H1 (cell line): ENCODE measurements at regions not wholly inside any gene's neighbourhood (a gene's known extent, or its start where the extent isn't known, plus 50 kb on each side); places are given as distances from the start of the nearest gene placed in this dataset.
A peak's percentile ranks its signal among the peaks of the same experiment; 100 is the strongest.

Experiments used
- CTCF ChIA-PET: fragments of 300-600 bp; sonication (Branson Sonifier 250); formaldehyde crosslinking; loops from one replicate; lab custom pipeline; 2021; ENCODE audit not compliant: partially characterized antibody; lab: Charles Lee
- POLR2A ChIA-PET: fragments of 300-600 bp; sonication (Branson Sonifier 250); formaldehyde crosslinking; loops from one replicate; lab custom pipeline; 2021; ENCODE audit warnings: inconsistent platforms; ENCODE audit not compliant: partially characterized antibody; lab: Charles Lee
- DNase-seq, 2 experiments: peaks; one replicate each; pipeline versions ENCODE4 v3.0.0 to v3.0.0-alpha.2; 2010 to 2022; ENCODE audit warnings: low spot score in 2 of 2, low read depth in 1 of 2, mixed read lengths in 1 of 2
- FAIRE-seq: peaks from 2 replicates; lab custom pipeline; 2011; peaks lifted over from hg19 to GRCh38; lab: Jason Lieb, UNC
- H2AFZ ChIP-seq: 2 replicates; pipeline ENCODE4 v1.8.1; 2012; ENCODE audit warnings: low read length, inconsistent platforms
- H2AK5ac ChIP-seq: 2 replicates; pipeline ENCODE4 v1.6.1; 2013; ENCODE audit warnings: low read depth, low read length
- H2BK120ac ChIP-seq: replicated peaks from 2 replicates; pipeline ENCODE3; 2013; ENCODE audit warnings: low read depth, low read length, inconsistent platforms
- H2BK12ac ChIP-seq: 2 replicates; pipeline ENCODE4 v1.6.1; 2013; ENCODE audit warnings: low read depth, low read length
- H2BK15ac ChIP-seq: 2 replicates; pipeline ENCODE4 v1.6.1; 2013; ENCODE audit warnings: low read length
- H2BK20ac ChIP-seq: 2 replicates; pipeline ENCODE4 v1.6.1; 2013; ENCODE audit warnings: low read length
- H2BK5ac ChIP-seq: 2 replicates; pipeline ENCODE4 v1.6.1; 2013; ENCODE audit warnings: low read depth, low read length
- H3K14ac ChIP-seq: 2 replicates; pipeline ENCODE4 v1.6.1; 2013; ENCODE audit warnings: inconsistent platforms; ENCODE audit not compliant: insufficient read length
- H3K18ac ChIP-seq: 2 replicates; pipeline ENCODE4 v1.6.1; 2013; ENCODE audit warnings: low read length; ENCODE audit errors: extremely low read depth
- H3K23ac ChIP-seq: 2 replicates; pipeline ENCODE4 v1.6.1; 2013; ENCODE audit warnings: inconsistent platforms; ENCODE audit not compliant: insufficient read length
- H3K23me2 ChIP-seq: 2 replicates; pipeline ENCODE4 v1.6.1; 2013; ENCODE audit warnings: low read depth, low read length
- H3K27ac ChIP-seq: 2 replicates; pipeline ENCODE4 v1.6.1; 2011; ENCODE audit warnings: low read depth, low read length, inconsistent platforms
- H3K27me3 ChIP-seq, 4 experiments: replicated peaks in 1 of 4; 1 replicate in 1 of 4; 2 replicates in 3 of 4; pipeline versions ENCODE4 v1.6.1 to v1.8.1; 2011 to 2013; ENCODE audit warnings: low read length in 3 of 4, mild to moderate bottlenecking in 3 of 4, inconsistent platforms in 2 of 4, mixed read lengths in 2 of 4, moderate library complexity in 1 of 4; ENCODE audit not compliant: control insufficient read depth in 3 of 4, insufficient read depth in 3 of 4; ENCODE audit errors: extremely low read depth in 1 of 4
- H3K36me3 ChIP-seq, 4 experiments: 2 replicates each; pipeline versions ENCODE4 v1.6.1 to v1.8.1; 2011 to 2013; ENCODE audit warnings: mild to moderate bottlenecking in 4 of 4, low read length in 3 of 4, moderate library complexity in 2 of 4, control low read depth in 1 of 4, inconsistent platforms in 1 of 4; ENCODE audit not compliant: insufficient read depth in 4 of 4, control insufficient read depth in 2 of 4
- H3K4ac ChIP-seq: replicated peaks from 2 replicates; pipeline ENCODE3; 2013; ENCODE audit warnings: low read length, low read depth, mixed read lengths, inconsistent platforms; ENCODE audit not compliant: insufficient read length
- H3K4me1 ChIP-seq, 4 experiments: replicated peaks in 1 of 4; 1 replicate in 1 of 4; 2 replicates in 3 of 4; pipeline versions ENCODE4 v1.6.1 to v1.8.1; 2011 to 2013; ENCODE audit warnings: low read length in 3 of 4, inconsistent platforms in 2 of 4, mixed read lengths in 1 of 4; ENCODE audit not compliant: insufficient read depth in 4 of 4, control insufficient read depth in 3 of 4
- H3K4me2 ChIP-seq, 2 experiments: 2 replicates each; pipeline versions ENCODE4 v1.6.1 to v1.8.1; 2011 to 2013; ENCODE audit warnings: low read depth in 2 of 2, low read length in 2 of 2, control low read depth in 1 of 2, inconsistent platforms in 1 of 2, mild to moderate bottlenecking in 1 of 2; ENCODE audit not compliant: insufficient read depth in 1 of 2
- H3K4me3 ChIP-seq, 4 experiments: fragments of 200-600, 300-600 bp in 1 of 4; sonication (generic), shearing (Covaris generic), sonication (Bioruptor Twin) in 1 of 4; 2 replicates each; pipeline versions ENCODE4 v1.5.1 to v1.8.1; 2011 to 2016; ENCODE audit warnings: low read length in 4 of 4, low read depth in 3 of 4, control low read depth in 2 of 4, inconsistent platforms in 2 of 4, mild to moderate bottlenecking in 2 of 4, mixed read lengths in 1 of 4, moderate library complexity in 1 of 4; ENCODE audit not compliant: insufficient read depth in 2 of 4; ENCODE audit errors: extremely low read depth in 1 of 4
- H3K56ac ChIP-seq: replicated peaks from 2 replicates; pipeline ENCODE3; 2013; ENCODE audit warnings: low read depth, mild to moderate bottlenecking, mixed read lengths, low read length, inconsistent platforms; ENCODE audit not compliant: insufficient read length
- H3K79me1 ChIP-seq: 2 replicates; pipeline ENCODE4 v1.6.1; 2013; ENCODE audit warnings: low read depth, low read length, control low read depth
- H3K79me2 ChIP-seq, 2 experiments: 2 replicates each; pipeline versions ENCODE4 v1.6.1 to v1.8.1; 2012 to 2013; ENCODE audit warnings: low read length in 2 of 2, mild to moderate bottlenecking in 2 of 2, inconsistent platforms in 1 of 2; ENCODE audit not compliant: insufficient read depth in 2 of 2, control insufficient read depth in 1 of 2
- H3K9ac ChIP-seq, 4 experiments: replicated peaks in 1 of 4; 1 replicate in 1 of 4; 2 replicates in 3 of 4; pipeline versions ENCODE4 v1.6.1 to v1.8.1; 2011 to 2013; ENCODE audit warnings: low read depth in 3 of 4, low read length in 3 of 4, control low read depth in 2 of 4, mild to moderate bottlenecking in 2 of 4, moderate library complexity in 2 of 4, inconsistent platforms in 1 of 4; ENCODE audit errors: extremely low read depth in 1 of 4
- H3K9me3 ChIP-seq, 2 experiments: 2 replicates each; pipeline versions ENCODE4 v1.6.1 to v1.8.1; 2012 to 2013; ENCODE audit warnings: mild to moderate bottlenecking in 2 of 2, moderate library complexity in 2 of 2, control low read depth in 1 of 2, inconsistent platforms in 1 of 2, low read depth in 1 of 2, low read length in 1 of 2, mixed read lengths in 1 of 2; ENCODE audit not compliant: insufficient read depth in 2 of 2
- H4K20me1 ChIP-seq, 2 experiments: replicated peaks in 1 of 2; 2 replicates each; pipeline versions ENCODE3 to v1.8.1; 2011 to 2013; ENCODE audit warnings: inconsistent platforms in 2 of 2, low read length in 2 of 2, mild to moderate bottlenecking in 1 of 2; ENCODE audit not compliant: insufficient read depth in 2 of 2, control insufficient read depth in 1 of 2
- H4K5ac ChIP-seq: 2 replicates; pipeline ENCODE4 v1.6.1; 2013; ENCODE audit warnings: low read length, low read depth, mixed read lengths, inconsistent platforms; ENCODE audit not compliant: insufficient read length
- H4K8ac ChIP-seq: 2 replicates; pipeline ENCODE4 v1.8.0; 2013; ENCODE audit warnings: mild to moderate bottlenecking, moderate library complexity, low read length, inconsistent platforms; ENCODE audit not compliant: insufficient read depth; ENCODE audit errors: extremely low read depth
- H4K91ac ChIP-seq: replicated peaks from 2 replicates; pipeline ENCODE3; 2013; ENCODE audit warnings: low read length, mixed read lengths, inconsistent platforms; ENCODE audit not compliant: insufficient read length
- CBX5 ChIP-seq: fragments of 300-800, 300-1000 bp; sonication (generic); IDR thresholded peaks from 2 replicates; pipeline ENCODE4 v1.7.1; 2016; ENCODE audit warnings: antibody characterized with exemption, low read length, low read depth
- CBX8 ChIP-seq: fragments of 300-800, 300-1000 bp; sonication (generic); IDR thresholded peaks from 2 replicates; pipeline ENCODE4 v1.7.1; 2016; ENCODE audit warnings: low read depth, low read length, borderline replicate concordance
- CHD1 ChIP-seq: IDR thresholded peaks from 2 replicates; pipeline ENCODE4 v1.6.1; 2012; ENCODE audit warnings: low read depth, low read length, improper control_type of control experiment
- GABPA ChIP-seq: IDR thresholded peaks from 2 replicates; pipeline ENCODE4 v1.6.1; 2011; ENCODE audit warnings: mild to moderate bottlenecking, low read length, moderate library complexity, borderline replicate concordance; ENCODE audit not compliant: insufficient read depth
- GTF2F1 ChIP-seq: IDR thresholded peaks from 2 replicates; pipeline ENCODE4 v1.6.1; 2012; ENCODE audit warnings: low read depth, low read length, improper control_type of control experiment, borderline replicate concordance
- JUN ChIP-seq: IDR thresholded peaks from 2 replicates; pipeline ENCODE4 v1.6.1; 2011; ENCODE audit warnings: low read depth, mild to moderate bottlenecking, improper control_type of control experiment, low read length
- NANOG ChIP-seq: IDR thresholded peaks from 2 replicates; pipeline ENCODE4 v1.6.1; 2011; ENCODE audit warnings: low read length, low read depth, mild to moderate bottlenecking, inconsistent platforms; ENCODE audit not compliant: insufficient read depth, poor library complexity, severe bottlenecking
- PHF8 ChIP-seq: fragments of 200-600 bp; sonication (generic); conservative IDR thresholded peaks from 2 replicates; pipeline ENCODE4 v1.7.1; 2012; ENCODE audit warnings: low read depth, mild to moderate bottlenecking, inconsistent platforms, low read length, moderate library complexity
- POLR2AphosphoS5 ChIP-seq: IDR thresholded peaks from 2 replicates; pipeline ENCODE4 v1.6.1; 2011; ENCODE audit warnings: low read depth, low read length
- RXRA ChIP-seq: IDR thresholded peaks from 2 replicates; pipeline ENCODE4 v1.6.1; 2011; ENCODE audit warnings: low read depth, mild to moderate bottlenecking, low read length, moderate library complexity; ENCODE audit not compliant: insufficient read depth
- TAF1 ChIP-seq: IDR thresholded peaks from 2 replicates; pipeline ENCODE4 v1.6.1; 2011; ENCODE audit warnings: mild to moderate bottlenecking, low read depth, low read length
- TBP ChIP-seq: IDR thresholded peaks from 2 replicates; pipeline ENCODE4 v1.6.1; 2011; ENCODE audit warnings: low read depth, low read length, improper control_type of control experiment
- ZNF274 ChIP-seq: IDR thresholded peaks from 2 replicates; pipeline ENCODE4 v1.7.0; 2012; ENCODE audit warnings: low read length, borderline replicate concordance; ENCODE audit errors: extremely low read depth
- WGBS, 2 experiments: shearing (Covaris generic) in 1 of 2; methylation state at CpG; one replicate each; pipeline versions ENCODE4 v1.1.6 to v1.1.7; 2013 to 2015; ENCODE audit warnings: low lambda C conversion rate in 2 of 2, mixed read lengths in 2 of 2, inconsistent platforms in 1 of 2, low coverage in 1 of 2, missing lambda C conversion rate in 1 of 2; ENCODE audit not compliant: insufficient replicate concordance in 2 of 2, insufficient coverage in 1 of 2, insufficient read length in 1 of 2; ENCODE audit errors: extremely low coverage in 1 of 2, missing lambda C conversion rate in 1 of 2; 5-methylcytosine and 5-hydroxymethylcytosine counted together
- TF ChIP-seq, protein P1 (sequence below): IDR thresholded peaks from 2 replicates; pipeline ENCODE4 v1.6.1; 2011; ENCODE audit warnings: low read length, improper control_type of control experiment

DNA sequence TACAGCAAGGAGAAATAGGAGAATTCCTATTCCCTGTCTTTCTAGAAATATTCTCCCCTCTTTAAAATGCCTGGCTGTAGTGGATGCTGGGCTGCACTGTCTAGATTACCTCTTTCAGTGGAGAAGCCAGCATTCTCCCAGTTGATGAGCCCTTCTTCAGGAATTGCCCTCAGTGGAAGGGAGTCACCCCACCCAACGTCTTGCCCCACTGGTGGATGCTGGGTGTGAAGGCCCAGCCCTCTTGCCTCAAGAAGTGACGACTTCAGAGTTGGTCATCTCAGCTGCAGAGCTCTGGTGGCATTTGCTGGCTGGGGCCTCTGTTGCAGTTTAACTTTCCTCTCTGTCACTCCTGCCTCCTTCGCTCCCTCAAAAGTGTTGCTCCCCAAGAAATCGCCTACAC is 248.2 kb downstream of the ATG4C start:
- 84% methylated on average over 4 of the region's 4 CpGs; no CpG with 5 or more reads in 1 of the 2 experiments for WGBS, 2 experiments
- Histone ChIP-seq H2AFZ (no peak overlapping the region), H4K5ac (no peak overlapping the region), H3K18ac (no peak overlapping the region), H3K4ac (no peak overlapping the region), H3K4me2 (no peak overlapping the region), H3K27me3 (no peaks in the 10 kb centered on the region), H2BK12ac (no peak overlapping the region; the same call in 1 of the 2 replicates), H2AK5ac (no peak overlapping the region), H3K23me2 (no peaks in the 10 kb centered on the region), H3K9ac (no peak overlapping the region), H4K8ac (no peak overlapping the region), H3K4me3 (no peak overlapping the region), H3K9me3 (0 out of 4 replicates have a peak, but pooled peaks cover 0 to 3% of the 10 kb centered on the region in 2 experiments), H3K79me1 (no peaks in the 10 kb centered on the region), H2BK15ac (no peak overlapping the region), H2BK5ac (no peak overlapping the region), H3K56ac (no peak overlapping the region), H3K4me1 (no peaks in the 10 kb centered on the region), H3K14ac (no peak overlapping the region), H2BK120ac (peak overlapping the region; percentile 31), H4K20me1 (no peaks in the 10 kb centered on the region), H2BK20ac (no peak overlapping the region), H3K36me3 (no peaks in the 10 kb centered on the region), H3K27ac (no peak overlapping the region), H3K79me2 (no peaks in the 10 kb centered on the region), H3K23ac (no peak overlapping the region), H4K91ac (no peak overlapping the region)
- ChIA-PET CTCF (interaction anchor here (1.3 to 2.5 kb wide), 3 partner anchors 15 to 117 kb away, joined by 4 to 13 read pairs (median 4); no protein-coding TSS in a partner anchor), POLR2A (no interaction called here)
- DNase-seq (no peak), FAIRE-seq (no peak)
- TF ChIP-seq NANOG: no peak
- TF ChIP-seq CBX5: no peak
- TF ChIP-seq, protein P1, sequence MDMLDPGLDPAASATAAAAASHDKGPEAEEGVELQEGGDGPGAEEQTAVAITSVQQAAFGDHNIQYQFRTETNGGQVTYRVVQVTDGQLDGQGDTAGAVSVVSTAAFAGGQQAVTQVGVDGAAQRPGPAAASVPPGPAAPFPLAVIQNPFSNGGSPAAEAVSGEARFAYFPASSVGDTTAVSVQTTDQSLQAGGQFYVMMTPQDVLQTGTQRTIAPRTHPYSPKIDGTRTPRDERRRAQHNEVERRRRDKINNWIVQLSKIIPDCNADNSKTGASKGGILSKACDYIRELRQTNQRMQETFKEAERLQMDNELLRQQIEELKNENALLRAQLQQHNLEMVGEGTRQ: no peak
- TF ChIP-seq TBP: no peak
- TF ChIP-seq CBX8: no peak
- TF ChIP-seq GABPA: no peak
- TF ChIP-seq PHF8: no peak
- TF ChIP-seq JUN: no peak
- TF ChIP-seq CHD1: no peak
- TF ChIP-seq GTF2F1: no peak
- no peak for TF ChIP-seq TAF1
- no peak for TF ChIP-seq POLR2AphosphoS5
- TF ChIP-seq RXRA: no peak
- no peak for TF ChIP-seq ZNF274
